ENCODE measurements at regions not wholly inside any gene's neighbourhood (a gene's known extent, or its start where the extent isn't known, plus 50 kb on each side); places are given as distances from the start of the nearest gene placed in this dataset.

GRCh38 chr13:30826911-30827577, 79.0 kb upstream of the MEDAG start:
- no peak overlapping the region for H3K4me3 Mint-ChIP-seq (ENCODE audit: low read depth)
- no peak for DNase-seq (ENCODE audit: low spot score, unreplicated experiment)
- H3K36me3 Mint-ChIP-seq (ENCODE audit: insufficient read depth), result no peaks in the 10 kb centered on the region
- no peaks in the 10 kb centered on the region for H3K9me3 Mint-ChIP-seq (ENCODE audit: low read depth)
- peaks cover 14% of the 10 kb centered on the region for H3K4me1 Mint-ChIP-seq (ENCODE audit: low read depth)
- H3K27me3 Mint-ChIP-seq, result peaks cover 51% of the 10 kb centered on the region
- H3K27ac Mint-ChIP-seq, result no peak overlapping the region
- TF ChIP-seq CTCF (IDR thresholded peaks at IDR 0.05; ENCODE audit: unreplicated experiment), result no peak

GRCh38 chr13:30827578-30827925, 78.5 kb upstream of the MEDAG start:
- no peak for TF ChIP-seq CTCF (IDR thresholded peaks at IDR 0.05; ENCODE audit: unreplicated experiment)
- peaks cover 49% of the 10 kb centered on the region for H3K27me3 Mint-ChIP-seq
- no peak overlapping the region for H3K4me3 Mint-ChIP-seq (ENCODE audit: low read depth)
- no peaks in the 10 kb centered on the region for H3K36me3 Mint-ChIP-seq (ENCODE audit: insufficient read depth)
- H3K27ac Mint-ChIP-seq, result no peak overlapping the region
- H3K4me1 Mint-ChIP-seq (ENCODE audit: low read depth), result peaks cover 14% of the 10 kb centered on the region
- DNase-seq (ENCODE audit: low spot score, unreplicated experiment), result no peak
- no peaks in the 10 kb centered on the region for H3K9me3 Mint-ChIP-seq (ENCODE audit: low read depth)

- Mint-ChIP-seq H3K4me3 (ENCODE audit: low read depth) (no peak overlapping the region), H3K9me3 (ENCODE audit: low read depth) (no peaks in the 10 kb centered on the region), H3K4me1 (ENCODE audit: low read depth) (peaks cover 29% of the 10 kb centered on the region), H3K27ac (no peak overlapping the region), H3K36me3 (ENCODE audit: insufficient read depth) (no peaks in the 10 kb centered on the region), H3K27me3 (peaks cover 32% of the 10 kb centered on the region)
- DNase-seq (ENCODE audit: low spot score, unreplicated experiment), result no peak
- no peak for TF ChIP-seq CTCF (IDR thresholded peaks at IDR 0.05; ENCODE audit: unreplicated experiment)
Measured at GRCh38 chr13:30829145-30829832, 76.8 kb upstream of the MEDAG start.

DNA sequence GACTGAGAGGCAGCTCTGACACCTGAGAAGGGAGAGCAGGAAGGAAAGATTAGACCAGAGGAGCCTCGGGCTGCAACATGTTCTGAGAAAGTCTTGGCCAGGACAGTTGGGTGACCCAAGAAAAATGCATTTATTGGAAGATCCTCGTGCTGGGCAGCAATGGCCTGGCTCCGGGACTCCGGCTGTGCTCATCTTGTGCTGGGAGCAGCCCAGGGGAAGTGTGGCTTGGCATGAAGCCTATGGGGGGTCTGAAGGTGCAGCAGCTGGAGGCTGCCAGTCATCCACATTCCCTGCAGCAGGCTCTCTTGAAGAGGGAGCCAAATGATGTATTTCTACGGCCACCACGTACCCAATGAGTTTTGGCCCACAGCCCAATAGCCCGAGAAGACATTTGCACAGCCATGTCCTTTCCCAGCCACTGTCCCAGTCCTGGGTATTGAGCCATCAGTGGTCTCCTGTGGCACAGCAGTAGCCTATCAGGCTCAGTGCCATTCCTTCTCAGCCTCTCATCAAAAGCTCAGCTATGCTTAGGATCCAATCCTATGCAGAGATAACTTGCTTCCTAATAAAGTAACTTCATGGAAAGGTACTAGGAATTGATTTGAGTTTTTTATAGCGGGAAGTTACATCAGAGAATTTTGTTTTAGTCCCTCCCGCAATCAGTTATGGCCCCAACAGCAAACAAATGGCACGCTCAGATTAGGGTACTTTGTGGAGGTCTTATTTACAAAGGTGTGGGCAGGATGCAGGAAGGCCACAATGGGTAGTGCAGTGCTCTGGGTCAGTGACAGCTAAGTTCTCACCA, 76.0 kb upstream of the MEDAG start:
- Mint-ChIP-seq H3K27ac (no peak overlapping the region), H3K36me3 (ENCODE audit: insufficient read depth) (no peaks in the 10 kb centered on the region), H3K9me3 (ENCODE audit: low read depth) (no peaks in the 10 kb centered on the region), H3K4me1 (ENCODE audit: low read depth) (peaks cover 25% of the 10 kb centered on the region), H3K27me3 (peaks cover 26% of the 10 kb centered on the region), H3K4me3 (ENCODE audit: low read depth) (no peak overlapping the region)
- no peak for DNase-seq (ENCODE audit: low spot score, unreplicated experiment)
- TF ChIP-seq CTCF (IDR thresholded peaks at IDR 0.05; ENCODE audit: unreplicated experiment), result no peak

DNA sequence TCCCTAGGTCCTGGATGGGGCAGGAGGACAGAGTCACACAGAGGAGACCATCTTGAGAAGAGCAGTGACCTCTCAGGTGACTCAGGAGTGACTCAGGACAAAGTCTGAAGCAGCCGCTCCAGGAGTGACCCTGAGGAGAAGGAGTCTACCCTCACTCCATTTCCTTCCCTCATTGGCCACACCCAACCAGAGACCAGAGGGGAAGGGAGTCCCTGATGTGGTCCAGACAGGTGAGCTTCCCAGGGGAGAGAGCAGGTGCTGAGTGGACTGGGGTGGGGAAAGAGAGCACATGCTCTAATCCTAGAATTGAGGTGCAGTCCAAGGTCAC, 75.5 kb upstream of the MEDAG start:
- H3K36me3 Mint-ChIP-seq (ENCODE audit: insufficient read depth), result no peaks in the 10 kb centered on the region
- no peak for TF ChIP-seq CTCF (IDR thresholded peaks at IDR 0.05; ENCODE audit: unreplicated experiment)
- H3K27me3 Mint-ChIP-seq, result peaks cover 21% of the 10 kb centered on the region
- no peak overlapping the region for H3K27ac Mint-ChIP-seq
- H3K9me3 Mint-ChIP-seq (ENCODE audit: low read depth), result no peaks in the 10 kb centered on the region
- H3K4me3 Mint-ChIP-seq (ENCODE audit: low read depth), result no peak overlapping the region
- DNase-seq (ENCODE audit: low spot score, unreplicated experiment), result no peak
- peaks cover 25% of the 10 kb centered on the region for H3K4me1 Mint-ChIP-seq (ENCODE audit: low read depth)
